Renal cortical epithelial cell (primary cell): ENCODE measurements at regions not wholly inside any gene's neighbourhood (a gene's known extent, or its start where the extent isn't known, plus 50 kb on each side); places are given as distances from the start of the nearest gene placed in this dataset.

Experiments used
- DNase-seq: peaks from one replicate; pipeline ENCODE4 v3.0.0-alpha.2; 2011; ENCODE audit warnings: low read depth

- no peak for DNase-seq
These were observed 240.4 kb downstream of the KLF6 start for GRCh38 chr10:3544561-3544960.

GRCh38 chr10:3542185-3542611 is 242.8 kb downstream of the KLF6 start:
- DNase-seq = peak; percentile 77

- DNase-seq = no peak
These were observed 245.2 kb downstream of the KLF6 start for GRCh38 chr10:3539696-3540383.

- peak; percentile 99 for DNase-seq
These were observed 246.1 kb downstream of the KLF6 start for GRCh38 chr10:3538656-3539531.

- DNase-seq = no peak
These were observed 246.7 kb downstream of the KLF6 start for GRCh38 chr10:3538291-3538655.

GRCh38 chr10:3537518-3537917 is 247.5 kb downstream of the KLF6 start:
- DNase-seq = no peak

- DNase-seq = no peak
These were observed 250.0 kb downstream of the KLF6 start for GRCh38 chr10:3535001-3535400.

GRCh38 chr10:3534433-3534832 is 250.6 kb downstream of the KLF6 start:
- no peak for DNase-seq

GRCh38 chr10:3533296-3533695 is 251.7 kb downstream of the KLF6 start:
- peak; percentile 28 for DNase-seq

- DNase-seq = peak; percentile 71
These were observed 252.4 kb downstream of the KLF6 start for GRCh38 chr10:3532644-3533043.

GRCh38 chr10:3531670-3532069 is 253.3 kb downstream of the KLF6 start:
- DNase-seq = no peak

GRCh38 chr10:3530783-3531645 is 254.0 kb downstream of the KLF6 start:
- DNase-seq = peak; percentile 82

GRCh38 chr10:3530346-3530745 is 254.7 kb downstream of the KLF6 start:
- peak; percentile 88 for DNase-seq

- no peak for DNase-seq
These were observed 255.3 kb downstream of the KLF6 start for GRCh38 chr10:3529691-3530090.

GRCh38 chr10:3528823-3529403 is 256.1 kb downstream of the KLF6 start:
- DNase-seq = no peak

GRCh38 chr10:3528271-3528670 is 256.7 kb downstream of the KLF6 start:
- no peak for DNase-seq

GRCh38 chr10:3527869-3528268 is 257.1 kb downstream of the KLF6 start:
- DNase-seq = no peak

- DNase-seq = peak; percentile 28
These were observed 258.1 kb downstream of the KLF6 start for GRCh38 chr10:3526727-3527501.

GRCh38 chr10:3525832-3526449 is 259.1 kb downstream of the KLF6 start:
- peak; percentile 99 for DNase-seq

GRCh38 chr10:3524086-3524960 is 260.7 kb downstream of the KLF6 start:
- no peak for DNase-seq
